ENCODE measurements at regions not wholly inside any gene's neighbourhood (a gene's known extent, or its start where the extent isn't known, plus 50 kb on each side); places are given as distances from the start of the nearest gene placed in this dataset.

GRCh38 chr12:114269153-114269552 lies 136.8 kb downstream of the TBX5 start:
- H3K27me3 ChIP-seq, result peaks cover 23% of the 10 kb centered on the region
- 36 to 60% methylated on average over 1 to 2 of the region's 2 CpGs for WGBS, 2 donors (ENCODE audit: low coverage in 1 of 2)
- no peaks in the 10 kb centered on the region for H3K36me3 ChIP-seq
- H3K4me3 ChIP-seq, result no peak overlapping the region
- no peak for TF ChIP-seq CTCF (IDR thresholded peaks at IDR 0.05)
- no peak for TF ChIP-seq POLR2A (IDR thresholded peaks at IDR 0.05)
- no peak for TF ChIP-seq POLR2AphosphoS5 (IDR thresholded peaks at IDR 0.05)
- TF ChIP-seq EP300 (IDR thresholded peaks at IDR 0.05), result no peak
- H3K27ac ChIP-seq, result no peak overlapping the region
- no peaks in the 10 kb centered on the region for H3K4me1 ChIP-seq
- H3K9me3 ChIP-seq, result no peaks in the 10 kb centered on the region
- no peak for ATAC-seq

GRCh38 chr12:114266536-114266935 lies 139.4 kb downstream of the TBX5 start:
- 33 to 64% methylated on average over 1 of the region's 1 CpG for WGBS, 2 donors (ENCODE audit: low coverage in 1 of 2)
- TF ChIP-seq POLR2AphosphoS5 (IDR thresholded peaks at IDR 0.05), result no peak
- Histone ChIP-seq H3K4me1 (no peaks in the 10 kb centered on the region), H3K4me3 (no peak overlapping the region), H3K9me3 (no peaks in the 10 kb centered on the region), H3K27me3 (peaks cover 12% of the 10 kb centered on the region), H3K27ac (no peak overlapping the region), H3K36me3 (no peaks in the 10 kb centered on the region)
- ATAC-seq, result no peak

GRCh38 chr12:114265036-114265435 lies 140.9 kb downstream of the TBX5 start:
- no peak for TF ChIP-seq CTCF (IDR thresholded peaks at IDR 0.05)
- no peak for TF ChIP-seq POLR2A (IDR thresholded peaks at IDR 0.05)
- no peak for TF ChIP-seq EP300 (IDR thresholded peaks at IDR 0.05)
- TF ChIP-seq POLR2AphosphoS5 (IDR thresholded peaks at IDR 0.05), result no peak
- Histone ChIP-seq H3K36me3 (no peaks in the 10 kb centered on the region), H3K27me3 (peaks cover 13% of the 10 kb centered on the region), H3K27ac (no peak overlapping the region), H3K9me3 (no peaks in the 10 kb centered on the region), H3K4me1 (no peaks in the 10 kb centered on the region), H3K4me3 (no peak overlapping the region)
- WGBS, 2 donors (ENCODE audit: low coverage in 1 of 2), result 80% methylated on average over 1 to 2 of the region's 3 CpGs
- no peak for ATAC-seq

GRCh38 chr12:114263056-114263805 lies 142.7 kb downstream of the TBX5 start:
- WGBS, 2 donors (ENCODE audit: low coverage in 1 of 2), result 43 to 75% methylated on average over 2 of the region's 2 CpGs
- H3K27ac ChIP-seq, result no peak overlapping the region
- peaks cover 10% of the 10 kb centered on the region for H3K27me3 ChIP-seq
- no peak for ATAC-seq
- H3K4me1 ChIP-seq, result no peaks in the 10 kb centered on the region
- no peaks in the 10 kb centered on the region for H3K36me3 ChIP-seq
- no peak for TF ChIP-seq POLR2AphosphoS5 (IDR thresholded peaks at IDR 0.05)
- no peak for TF ChIP-seq POLR2A (IDR thresholded peaks at IDR 0.05)
- TF ChIP-seq CTCF (IDR thresholded peaks at IDR 0.05), result no peak
- H3K4me3 ChIP-seq, result no peak overlapping the region
- no peaks in the 10 kb centered on the region for H3K9me3 ChIP-seq

GRCh38 chr12:114257687-114258086 lies 148.3 kb downstream of the TBX5 start:
- Histone ChIP-seq H3K4me3 (no peak overlapping the region), H3K4me1 (no peaks in the 10 kb centered on the region), H3K27me3 (peaks cover 13% of the 10 kb centered on the region), H3K27ac (no peak overlapping the region), H3K9me3 (no peaks in the 10 kb centered on the region), H3K36me3 (no peaks in the 10 kb centered on the region)
- no peak for TF ChIP-seq POLR2A (IDR thresholded peaks at IDR 0.05)
- TF ChIP-seq CTCF (IDR thresholded peaks at IDR 0.05), result no peak
- no peak for TF ChIP-seq POLR2AphosphoS5 (IDR thresholded peaks at IDR 0.05)
- TF ChIP-seq EP300 (IDR thresholded peaks at IDR 0.05), result no peak
- no peak for ATAC-seq
- 83 to 94% methylated on average over 2 to 4 of the region's 4 CpGs for WGBS, 2 donors (ENCODE audit: low coverage in 1 of 2)

Measured in gastroesophageal sphincter (tissue), 4 donors.